CD14-positive monocyte (primary cell): ENCODE measurements at regions not wholly inside any gene's neighbourhood (a gene's known extent, or its start where the extent isn't known, plus 50 kb on each side); places are given as distances from the start of the nearest gene placed in this dataset.

Experiments used
- DNase-seq, 3 donors: peaks; one replicate each; pipeline ENCODE4 v3.0.0-alpha.2; 2011 to 2022
- H2AFZ ChIP-seq: 2 replicates; pipeline ENCODE4 v1.6.0; 2012; ENCODE audit warnings: mild to moderate bottlenecking, low read depth, low read length, inconsistent platforms; ENCODE audit not compliant: insufficient read depth, poor library complexity, severe bottlenecking
- H3K27ac ChIP-seq, 2 donors: 1 replicate in 1 of 2; 2 replicates in 1 of 2; pipeline ENCODE4 v1.5.1; 2012 to 2013; ENCODE audit warnings: low read length in 2 of 2, control low read depth in 1 of 2, inconsistent platforms in 1 of 2, low read depth in 1 of 2, mild to moderate bottlenecking in 1 of 2
- H3K27me3 ChIP-seq, 2 donors: one replicate each; pipeline versions ENCODE4 v1.6.0 to v1.6.1; 2011 to 2013; ENCODE audit warnings: low read length in 2 of 2; ENCODE audit not compliant: control insufficient read depth in 2 of 2, insufficient read depth in 2 of 2
- H3K36me3 ChIP-seq, 2 donors: replicated peaks in 1 of 2; 1 replicate in 1 of 2; 2 replicates in 1 of 2; pipeline versions ENCODE4 v1.5.1 to v1.6.1; 2012 to 2013; ENCODE audit warnings: low read length in 2 of 2, control low read depth in 1 of 2, inconsistent platforms in 1 of 2, mild to moderate bottlenecking in 1 of 2; ENCODE audit not compliant: insufficient read depth in 2 of 2, control insufficient read depth in 1 of 2
- H3K4me1 ChIP-seq, 2 donors: 1 replicate in 1 of 2; 2 replicates in 1 of 2; pipeline versions ENCODE4 v1.5.1 to v1.6.1; 2012 to 2013; ENCODE audit warnings: low read length in 2 of 2, control low read depth in 1 of 2, inconsistent platforms in 1 of 2, mild to moderate bottlenecking in 1 of 2, moderate library complexity in 1 of 2; ENCODE audit not compliant: insufficient read depth in 2 of 2, control insufficient read depth in 1 of 2
- H3K4me2 ChIP-seq: replicated peaks from 2 replicates; pipeline ENCODE3; 2012; ENCODE audit warnings: low read length, moderate library complexity, mild to moderate bottlenecking; ENCODE audit not compliant: poor library complexity, severe bottlenecking; ENCODE audit errors: extremely low read depth
- H3K4me3 ChIP-seq, 3 experiments: fragments of 200-600 bp in 1 of 3; sonication (generic) in 1 of 3; replicated peaks in 1 of 3; 1 replicate in 2 of 3; 2 replicates in 1 of 3; pipeline ENCODE4 v1.5.1; 2011 to 2013; ENCODE audit warnings: low read length in 3 of 3, mild to moderate bottlenecking in 3 of 3, control low read depth in 2 of 3, low read depth in 2 of 3, inconsistent platforms in 1 of 3, moderate library complexity in 1 of 3
- H3K79me2 ChIP-seq: 2 replicates; pipeline ENCODE4 v1.6.0; 2012; ENCODE audit warnings: mild to moderate bottlenecking, control low read depth, inconsistent platforms, low read length, moderate library complexity; ENCODE audit not compliant: insufficient read depth
- H3K9ac ChIP-seq: 2 replicates; pipeline ENCODE4 v1.6.0; 2017; ENCODE audit warnings: low read length, mild to moderate bottlenecking; ENCODE audit not compliant: insufficient read depth, poor library complexity, severe bottlenecking
- H3K9me3 ChIP-seq, 2 donors: replicated peaks in 1 of 2; 1 replicate in 1 of 2; 2 replicates in 1 of 2; pipeline versions ENCODE4 v1.5.1 to v1.6.1; 2012 to 2013; ENCODE audit warnings: low read length in 2 of 2, control low read depth in 1 of 2; ENCODE audit not compliant: control insufficient read depth in 1 of 2, insufficient read depth in 1 of 2
- H4K20me1 ChIP-seq: 2 replicates; pipeline ENCODE4 v1.6.0; 2012; ENCODE audit warnings: mild to moderate bottlenecking, low read length, control low read depth, moderate library complexity; ENCODE audit not compliant: insufficient read depth
- H3K27ac Mint-ChIP-seq, 7 donors: one replicate each; pipeline ENCODE4 v1.8.0; 2020; ENCODE audit warnings: mild to moderate bottlenecking in 7 of 7, mixed read lengths in 7 of 7, moderate library complexity in 6 of 7, inconsistent platforms in 2 of 7
- H3K27me3 Mint-ChIP-seq, 3 donors: one replicate each; pipeline ENCODE4 v1.8.0; 2021 to 2022; ENCODE audit warnings: low read depth in 3 of 3, mild to moderate bottlenecking in 3 of 3, mixed read lengths in 3 of 3, moderate library complexity in 3 of 3, inconsistent platforms in 1 of 3
- H3K36me3 Mint-ChIP-seq, 2 donors: one replicate each; pipeline ENCODE4 v1.8.0; 2020; ENCODE audit warnings: mixed read lengths in 2 of 2, inconsistent platforms in 1 of 2, mild to moderate bottlenecking in 1 of 2
- H3K4me1 Mint-ChIP-seq: one replicate; pipeline ENCODE4 v1.8.0; 2020; ENCODE audit warnings: mild to moderate bottlenecking, mixed read lengths
- H3K4me3 Mint-ChIP-seq, 2 donors: one replicate each; pipeline ENCODE4 v1.8.0; 2020; ENCODE audit warnings: mild to moderate bottlenecking in 2 of 2, mixed read lengths in 2 of 2, moderate library complexity in 1 of 2
- H3K9me3 Mint-ChIP-seq, 7 donors: one replicate each; pipeline ENCODE4 v1.8.0; 2020 to 2022; ENCODE audit warnings: mixed read lengths in 7 of 7, mild to moderate bottlenecking in 6 of 7, moderate library complexity in 6 of 7, inconsistent platforms in 2 of 7
- CTCF ChIP-seq: fragments of 200-600 bp; IDR thresholded peaks from one replicate; pipeline ENCODE4 v1.8.0; 2022; ENCODE audit warnings: antibody characterized with exemption, mild to moderate bottlenecking
- WGBS: methylation state at CpG from one replicate; pipeline ENCODE4 v1.1.5; 2013; ENCODE audit warnings: missing lambda C conversion rate; ENCODE audit not compliant: insufficient coverage; 5-methylcytosine and 5-hydroxymethylcytosine counted together
- intact Hi-C, 2 donors: fragments of 100-400 bp; cut with micrococcal nuclease; formaldehyde crosslinking; loops; one replicate each; pipeline versions ENCODE4 v1.15.0 to v1.15.1; 2023

- H3K27me3 ChIP-seq = no peaks in the 10 kb centered on the region
- H3K27ac Mint-ChIP-seq = peak overlapping the region in 1 of 7 donors; percentile 47
- H3K4me1 Mint-ChIP-seq = no peaks in the 10 kb centered on the region
- intact Hi-C loops = no loop called here
- no peaks in the 10 kb centered on the region for H3K4me1 ChIP-seq
- no peak for TF ChIP-seq CTCF
- DNase-seq = no peak
- peaks cover 0 to 2% (median 0%) of the 10 kb centered on the region in 7 donors for H3K9me3 Mint-ChIP-seq
- H3K27ac ChIP-seq = no peak overlapping the region
- peaks cover 1 to 5% (median 1%) of the 10 kb centered on the region in 3 donors for H3K27me3 Mint-ChIP-seq
- H3K36me3 ChIP-seq = no peaks in the 10 kb centered on the region
- H3K79me2 ChIP-seq = no peaks in the 10 kb centered on the region
- WGBS = 53% methylated on average over 2 of the region's 8 CpGs
- no peak overlapping the region for H2AFZ ChIP-seq
- H3K4me3 Mint-ChIP-seq = no peak overlapping the region
- H3K36me3 Mint-ChIP-seq = no peaks in the 10 kb centered on the region
- no peak overlapping the region for H3K4me2 ChIP-seq
- no peaks in the 10 kb centered on the region for H3K9me3 ChIP-seq
- no peaks in the 10 kb centered on the region for H4K20me1 ChIP-seq
- no peak overlapping the region for H3K9ac ChIP-seq
- H3K4me3 ChIP-seq = no peak overlapping the region
Observed at GRCh38 chr10:130557181-130557845, 421.1 kb downstream of the GLRX3 start.

- Mint-ChIP-seq H3K27me3 (peaks cover 0 to 2% (median 1%) of the 10 kb centered on the region in 3 donors), H3K9me3 (peaks cover 0 to 2% (median 0%) of the 10 kb centered on the region in 7 donors), H3K27ac (no peak overlapping the region), H3K4me3 (no peak overlapping the region), H3K4me1 (no peaks in the 10 kb centered on the region), H3K36me3 (no peaks in the 10 kb centered on the region)
- no peak for DNase-seq
- Histone ChIP-seq H3K27ac (no peak overlapping the region), H3K36me3 (no peaks in the 10 kb centered on the region), H3K4me2 (no peak overlapping the region), H3K9me3 (no peaks in the 10 kb centered on the region), H3K79me2 (no peaks in the 10 kb centered on the region), H4K20me1 (no peaks in the 10 kb centered on the region), H2AFZ (no peak overlapping the region), H3K27me3 (no peaks in the 10 kb centered on the region), H3K4me1 (no peaks in the 10 kb centered on the region), H3K9ac (no peak overlapping the region), H3K4me3 (no peak overlapping the region)
- TF ChIP-seq CTCF = no peak
- WGBS = 88% methylated on average over 9 of the region's 11 CpGs
- intact Hi-C loops = no loop called here
Observed at GRCh38 chr10:130558746-130559546, 422.8 kb downstream of the GLRX3 start.
